Trophoblast cell (in vitro differentiated cells and primary cell): ENCODE measurements at regions not wholly inside any gene's neighbourhood (a gene's known extent, or its start where the extent isn't known, plus 50 kb on each side); places are given as distances from the start of the nearest gene placed in this dataset.

Source experiments
- DNase-seq, 2 donors: peaks; one replicate each; pipeline ENCODE4 v3.0.0-alpha.2; 2016
- H2AFZ ChIP-seq: 2 replicates; pipeline ENCODE4 v1.6.1; 2013; ENCODE audit warnings: low read length, moderate library complexity, mild to moderate bottlenecking; ENCODE audit not compliant: insufficient read depth, poor library complexity
- H2AK5ac ChIP-seq: 2 replicates; pipeline ENCODE4 v1.6.1; 2013; ENCODE audit warnings: mild to moderate bottlenecking, low read length
- H2BK120ac ChIP-seq: 2 replicates; pipeline ENCODE4 v1.6.1; 2013; ENCODE audit warnings: low read length, mild to moderate bottlenecking, moderate library complexity; ENCODE audit not compliant: insufficient read depth, poor library complexity
- H2BK12ac ChIP-seq: 2 replicates; pipeline ENCODE4 v1.6.1; 2013; ENCODE audit warnings: mild to moderate bottlenecking, low read length, moderate library complexity
- H2BK5ac ChIP-seq: 2 replicates; pipeline ENCODE4 v1.6.1; 2013; ENCODE audit warnings: low read length, low read depth, moderate library complexity, mild to moderate bottlenecking; ENCODE audit not compliant: poor library complexity
- H3K14ac ChIP-seq: 2 replicates; pipeline ENCODE4 v1.6.1; 2013; ENCODE audit warnings: mild to moderate bottlenecking, low read length
- H3K18ac ChIP-seq: 2 replicates; pipeline ENCODE4 v1.6.1; 2013; ENCODE audit warnings: mild to moderate bottlenecking, low read length
- H3K23ac ChIP-seq: 2 replicates; pipeline ENCODE4 v1.6.1; 2013; ENCODE audit warnings: low read length
- H3K27ac ChIP-seq: 2 replicates; pipeline ENCODE4 v1.5.1; 2013; ENCODE audit warnings: low read depth, mild to moderate bottlenecking, inconsistent platforms, low read length, moderate library complexity
- H3K27me3 ChIP-seq: 2 replicates; pipeline ENCODE4 v1.6.1; 2013; ENCODE audit warnings: inconsistent platforms, mild to moderate bottlenecking, low read length, moderate library complexity; ENCODE audit not compliant: insufficient read depth
- H3K36me3 ChIP-seq, 2 experiments: 1 replicate in 1 of 2; 2 replicates in 1 of 2; pipeline ENCODE4 v1.6.1; 2013; ENCODE audit warnings: low read length in 2 of 2, mild to moderate bottlenecking in 2 of 2, moderate library complexity in 1 of 2; ENCODE audit not compliant: insufficient read depth in 2 of 2, control insufficient read depth in 1 of 2
- H3K4ac ChIP-seq: 2 replicates; pipeline ENCODE4 v1.6.1; 2013; ENCODE audit warnings: low read depth, mild to moderate bottlenecking, low read length, moderate library complexity
- H3K4me1 ChIP-seq, 2 experiments: 1 replicate in 1 of 2; 2 replicates in 1 of 2; pipeline ENCODE4 v1.6.1; 2013; ENCODE audit warnings: low read length in 2 of 2, mild to moderate bottlenecking in 2 of 2, moderate library complexity in 1 of 2; ENCODE audit not compliant: insufficient read depth in 2 of 2, control insufficient read depth in 1 of 2
- H3K4me2 ChIP-seq: 2 replicates; pipeline ENCODE4 v1.6.1; 2013; ENCODE audit warnings: inconsistent platforms, mild to moderate bottlenecking, low read length, moderate library complexity
- H3K4me3 ChIP-seq: 2 replicates; pipeline ENCODE4 v1.5.1; 2013; ENCODE audit warnings: mild to moderate bottlenecking, low read depth, low read length, inconsistent platforms
- H3K79me1 ChIP-seq: one replicate; pipeline ENCODE4 v1.6.1; 2013; ENCODE audit warnings: low read length
- H3K79me2 ChIP-seq: 2 replicates; pipeline ENCODE4 v1.6.1; 2013; ENCODE audit warnings: low read length, mild to moderate bottlenecking; ENCODE audit not compliant: control insufficient read depth, insufficient read depth, poor library complexity
- H3K9ac ChIP-seq: 2 replicates; pipeline ENCODE4 v1.6.1; 2013; ENCODE audit warnings: mild to moderate bottlenecking, low read length
- H3K9me3 ChIP-seq: 2 replicates; pipeline ENCODE4 v1.6.1; 2013; ENCODE audit warnings: low read depth, mild to moderate bottlenecking, control low read depth, inconsistent platforms, low read length; ENCODE audit not compliant: insufficient read depth
- H4K12ac ChIP-seq: 2 replicates; pipeline ENCODE4 v1.6.1; 2013; ENCODE audit warnings: low read depth, mild to moderate bottlenecking, low read length, moderate library complexity
- H4K8ac ChIP-seq: 2 replicates; pipeline ENCODE4 v1.6.1; 2013; ENCODE audit warnings: low read depth, mild to moderate bottlenecking, low read length, moderate library complexity
- H4K91ac ChIP-seq: one replicate; pipeline ENCODE4 v1.6.1; 2013; ENCODE audit warnings: low read depth, mild to moderate bottlenecking, low read length, moderate library complexity
- WGBS: extraction: QIAGEN DNeasy Blood & Tissue Kit; methylation state at CpG from one replicate; pipeline ENCODE4 v1.1.7; 2013; ENCODE audit warnings: missing lambda C conversion rate; ENCODE audit not compliant: insufficient read length, insufficient coverage; ENCODE audit errors: extremely low coverage; 5-methylcytosine and 5-hydroxymethylcytosine counted together

DNA sequence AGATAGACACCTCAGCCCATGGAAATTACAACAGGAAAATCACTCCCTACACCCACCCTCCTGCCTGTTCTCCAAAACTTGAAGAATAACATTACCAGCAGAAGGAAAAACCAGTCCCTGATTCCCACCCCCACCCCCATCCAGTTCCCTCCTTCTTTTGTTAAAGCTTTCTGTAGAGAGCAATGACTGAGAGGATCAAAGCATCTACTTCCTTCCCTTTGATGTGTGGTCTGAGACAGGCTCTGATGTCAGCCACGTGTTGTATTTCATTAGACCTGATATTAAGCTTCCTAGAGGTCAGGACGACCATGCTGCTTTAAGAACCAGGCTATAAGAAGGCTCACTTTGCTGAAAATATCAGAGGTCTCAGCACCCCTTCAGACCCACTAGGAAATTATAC is 73.9 kb upstream of the HAO2 start:
- Histone ChIP-seq H3K4me2 (no peak overlapping the region), H2BK12ac (no peak overlapping the region), H3K4ac (no peak overlapping the region), H3K79me1 (no peaks in the 10 kb centered on the region), H3K4me1 (peaks cover 0 to 2% of the 10 kb centered on the region in 2 experiments), H2BK5ac (no peak overlapping the region), H3K23ac (no peak overlapping the region), H3K18ac (no peak overlapping the region), H2AFZ (no peak overlapping the region), H4K12ac (no peak overlapping the region), H4K91ac (no peak overlapping the region), H2BK120ac (no peak overlapping the region), H3K4me3 (no peak overlapping the region), H3K9ac (no peak overlapping the region), H2AK5ac (no peak overlapping the region), H4K8ac (no peak overlapping the region), H3K9me3 (no peaks in the 10 kb centered on the region), H3K27me3 (no peaks in the 10 kb centered on the region), H3K36me3 (no peaks in the 10 kb centered on the region), H3K79me2 (no peaks in the 10 kb centered on the region), H3K27ac (no peak overlapping the region), H3K14ac (no peak overlapping the region)
- WGBS, result no CpG with 5 or more reads among the region's 2 CpGs
- no peak for DNase-seq

DNA sequence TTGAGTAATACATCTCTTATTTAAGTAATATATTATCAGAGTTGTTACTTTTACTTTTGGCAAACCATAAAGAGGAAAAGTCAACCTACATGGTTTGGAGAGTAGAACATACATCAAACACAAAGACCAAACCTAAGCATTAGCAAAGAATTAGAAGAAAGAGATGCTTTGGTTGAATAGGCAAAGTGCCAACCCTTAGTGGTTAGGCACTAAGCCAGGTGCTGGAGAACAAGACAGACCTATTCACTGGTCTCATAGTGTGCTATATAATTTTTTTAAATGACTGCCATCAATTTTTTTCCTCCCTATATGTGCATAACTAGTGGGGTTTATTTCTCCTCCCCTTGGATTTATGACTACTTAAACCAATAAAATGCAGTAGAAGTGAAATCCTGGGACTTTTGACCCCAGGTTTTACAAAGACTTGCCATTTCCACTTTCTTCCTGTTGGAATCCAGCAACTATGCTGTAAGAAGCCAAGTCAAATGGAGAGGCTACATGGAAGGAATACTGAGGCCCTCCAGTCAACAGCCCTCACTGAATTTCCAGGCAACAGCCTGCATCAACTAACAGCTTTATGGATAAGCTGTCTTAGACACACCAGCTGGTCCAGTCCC is 69.8 kb upstream of the HAO2 start:
- Histone ChIP-seq H3K9ac (no peak overlapping the region), H3K18ac (no peak overlapping the region), H3K14ac (no peak overlapping the region), H2AFZ (no peak overlapping the region), H2BK5ac (no peak overlapping the region), H2BK120ac (no peak overlapping the region), H3K4me1 (peaks cover 0 to 2% of the 10 kb centered on the region in 2 experiments), H3K79me1 (no peaks in the 10 kb centered on the region), H3K4me3 (no peak overlapping the region), H3K36me3 (no peaks in the 10 kb centered on the region), H3K4ac (no peak overlapping the region), H3K9me3 (no peaks in the 10 kb centered on the region), H3K4me2 (no peak overlapping the region), H2AK5ac (no peak overlapping the region), H3K79me2 (no peaks in the 10 kb centered on the region), H2BK12ac (no peak overlapping the region), H4K8ac (no peak overlapping the region), H3K27ac (no peak overlapping the region), H4K91ac (no peak overlapping the region), H3K23ac (no peak overlapping the region), H4K12ac (no peak overlapping the region), H3K27me3 (no peaks in the 10 kb centered on the region)
- DNase-seq, result no peak

DNA sequence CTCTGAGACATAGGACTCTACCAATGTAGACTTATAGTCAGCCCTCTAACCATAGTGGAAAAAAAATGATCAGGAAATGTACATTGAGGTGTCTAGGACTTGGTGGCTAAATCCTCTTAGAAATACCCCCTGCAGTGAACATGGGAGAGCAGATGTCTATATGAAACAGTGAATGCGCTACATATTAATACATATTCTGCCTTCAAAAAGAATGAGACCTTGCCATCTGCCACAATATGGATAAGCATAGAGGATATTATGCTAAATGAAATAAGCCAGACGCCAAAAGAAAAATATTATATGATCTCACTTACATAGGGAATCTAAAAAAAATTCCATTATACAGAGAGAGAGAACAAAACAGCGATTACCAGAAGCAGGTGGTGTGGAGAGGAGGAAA is 66.6 kb upstream of the HAO2 start:
- Histone ChIP-seq H3K14ac (no peak overlapping the region), H3K27ac (no peak overlapping the region), H2BK12ac (no peak overlapping the region), H2BK5ac (no peak overlapping the region), H3K36me3 (no peaks in the 10 kb centered on the region), H4K91ac (no peak overlapping the region), H3K9me3 (no peaks in the 10 kb centered on the region), H3K79me1 (no peaks in the 10 kb centered on the region), H2BK120ac (no peak overlapping the region), H3K4ac (no peak overlapping the region), H3K27me3 (no peaks in the 10 kb centered on the region), H3K4me3 (no peak overlapping the region), H3K4me1 (no peaks in the 10 kb centered on the region), H3K23ac (no peak overlapping the region), H2AK5ac (no peak overlapping the region), H2AFZ (no peak overlapping the region), H3K79me2 (no peaks in the 10 kb centered on the region), H3K9ac (no peak overlapping the region), H3K18ac (no peak overlapping the region), H4K12ac (no peak overlapping the region), H3K4me2 (no peak overlapping the region), H4K8ac (no peak overlapping the region)
- no peak for DNase-seq
- WGBS, result no CpG with 5 or more reads among the region's 3 CpGs

DNA sequence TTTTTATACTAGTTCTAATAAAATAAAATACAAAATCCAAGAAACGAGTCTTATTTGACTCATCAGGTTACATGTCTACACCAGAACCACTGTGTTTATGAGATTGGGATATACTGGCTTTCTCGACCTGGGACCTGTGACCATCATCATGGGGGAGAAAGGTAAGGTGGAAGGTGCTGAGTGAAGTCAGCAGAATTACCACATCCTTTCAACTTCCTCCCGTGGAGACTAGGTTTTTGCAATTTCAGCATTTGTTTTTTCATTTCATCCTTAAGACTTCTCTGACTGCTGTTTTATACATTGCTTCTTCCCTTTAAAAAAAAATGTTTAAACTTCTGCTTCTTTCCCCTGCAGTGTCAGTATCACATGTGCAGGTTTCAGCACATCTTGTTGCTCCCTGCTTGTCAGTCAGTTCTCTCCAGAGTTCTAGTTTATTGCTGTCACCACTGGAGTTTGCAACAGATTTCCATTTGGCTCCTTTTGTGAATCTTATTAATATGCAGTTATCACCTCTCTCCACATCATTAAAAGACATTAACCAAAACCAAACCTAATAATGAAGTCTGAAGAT is 60.4 kb upstream of the HAO2 start:
- no peak overlapping the region for H3K4me3 ChIP-seq
- H3K79me2 ChIP-seq, result no peaks in the 10 kb centered on the region
- H3K4ac ChIP-seq, result no peak overlapping the region
- no peaks in the 10 kb centered on the region for H3K27me3 ChIP-seq
- H4K91ac ChIP-seq, result no peak overlapping the region
- H3K9ac ChIP-seq, result no peak overlapping the region
- H3K27ac ChIP-seq, result no peak overlapping the region
- no peak overlapping the region for H3K23ac ChIP-seq
- H3K14ac ChIP-seq, result no peak overlapping the region
- no CpG with 5 or more reads among the region's 3 CpGs for WGBS
- H4K12ac ChIP-seq, result no peak overlapping the region
- DNase-seq, result no peak
- no peak overlapping the region for H3K18ac ChIP-seq
- H3K4me1 ChIP-seq, result no peaks in the 10 kb centered on the region
- no peak overlapping the region for H2BK5ac ChIP-seq
- H2AK5ac ChIP-seq, result no peak overlapping the region
- H3K79me1 ChIP-seq, result no peaks in the 10 kb centered on the region
- H4K8ac ChIP-seq, result no peak overlapping the region
- H3K36me3 ChIP-seq, result no peaks in the 10 kb centered on the region
- no peak overlapping the region for H3K4me2 ChIP-seq
- no peak overlapping the region for H2BK12ac ChIP-seq
- no peak overlapping the region for H2AFZ ChIP-seq
- H2BK120ac ChIP-seq, result no peak overlapping the region
- H3K9me3 ChIP-seq, result no peaks in the 10 kb centered on the region
